ENCODE measurements at regions not wholly inside any gene's neighbourhood (a gene's known extent, or its start where the extent isn't known, plus 50 kb on each side); places are given as distances from the start of the nearest gene placed in this dataset.

DNA sequence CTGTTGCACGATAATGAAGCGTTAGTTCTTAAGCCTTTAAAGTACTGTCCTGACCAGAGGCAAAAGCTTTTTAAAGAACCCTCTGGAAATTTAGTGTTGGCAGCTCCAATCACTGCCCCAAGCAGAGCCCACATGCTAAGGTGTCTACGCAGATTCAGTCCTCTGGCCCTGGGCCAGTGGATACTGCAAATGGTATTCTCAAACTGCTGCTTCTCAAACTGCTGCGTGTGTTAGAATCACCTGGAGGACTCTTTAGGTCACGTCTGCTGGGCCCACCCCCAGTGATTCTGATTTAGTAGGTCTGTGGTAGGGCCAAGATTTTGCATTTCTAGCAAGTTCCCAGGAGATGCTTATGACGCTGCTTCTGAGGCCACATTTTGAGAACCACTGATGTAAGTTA is 96.0 kb upstream of the CCDC28A start:
- 88 to 93% (median 89%) methylated on average over 6 of the region's 6 CpGs for WGBS, 5 donors
- no peaks in the 10 kb centered on the region for H3K9me3 ChIP-seq
- no peak for TF ChIP-seq CTCF (IDR thresholded peaks at IDR 0.05 in 8 of 11, conservative IDR thresholded peaks at IDR 0.05 in 3 of 11)
- no peak for TF ChIP-seq POLR2A (IDR thresholded peaks at IDR 0.05)
- TF ChIP-seq POLR2AphosphoS5 (IDR thresholded peaks at IDR 0.05) = no peak

DNA sequence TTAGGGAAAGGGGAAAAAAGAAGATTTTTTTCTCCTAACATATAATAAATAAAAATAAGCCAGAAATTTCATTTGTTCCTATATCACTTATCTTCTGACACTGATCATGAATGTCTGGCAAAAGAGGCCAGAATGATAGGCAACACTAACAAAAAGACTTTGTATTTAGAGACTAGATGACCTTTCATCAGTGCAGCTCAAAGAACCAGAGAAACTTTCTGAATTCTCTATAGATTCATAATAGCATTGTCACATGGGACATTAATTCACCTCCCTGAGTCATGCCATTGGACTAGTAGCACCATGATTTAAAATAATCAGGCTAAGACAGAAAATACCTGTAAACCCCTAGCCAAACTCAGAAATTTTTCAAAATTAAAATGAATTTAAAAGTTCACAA is 95.4 kb upstream of the CCDC28A start:
- Histone ChIP-seq H3K36me3 (no peaks in the 10 kb centered on the region), H3K4me3 (no peak overlapping the region), H3K27me3 (replicated peaks in 1 of 7) (no peaks in the 10 kb centered on the region), H3K27ac (no peak overlapping the region), H3K9me3 (no peaks in the 10 kb centered on the region), H3K4me1 (peaks cover 0 to 2% (median 0%) of the 10 kb centered on the region in 6 donors)
- no peak for TF ChIP-seq POLR2A (IDR thresholded peaks at IDR 0.05)
- TF ChIP-seq POLR2AphosphoS5 (IDR thresholded peaks at IDR 0.05) = no peak
- TF ChIP-seq CTCF (IDR thresholded peaks at IDR 0.05 in 8 of 11, conservative IDR thresholded peaks at IDR 0.05 in 3 of 11) = no peak
- DNase-seq = no peak
- intact Hi-C loops (cut with DNase I; ENCODE audit: low total_unique reads) = no loop called here

More for the DNA sequence above, 96.0 kb upstream of the CCDC28A start:
- Histone ChIP-seq H3K27ac (no peak overlapping the region), H3K4me1 (peaks cover 0 to 7% (median 0%) of the 10 kb centered on the region in 6 donors), H3K4me3 (no peak overlapping the region), H3K27me3 (replicated peaks in 1 of 7) (no peaks in the 10 kb centered on the region), H3K36me3 (no peaks in the 10 kb centered on the region)
- no peak for DNase-seq
- intact Hi-C loops (cut with DNase I; ENCODE audit: low total_unique reads) = no loop called here

DNA sequence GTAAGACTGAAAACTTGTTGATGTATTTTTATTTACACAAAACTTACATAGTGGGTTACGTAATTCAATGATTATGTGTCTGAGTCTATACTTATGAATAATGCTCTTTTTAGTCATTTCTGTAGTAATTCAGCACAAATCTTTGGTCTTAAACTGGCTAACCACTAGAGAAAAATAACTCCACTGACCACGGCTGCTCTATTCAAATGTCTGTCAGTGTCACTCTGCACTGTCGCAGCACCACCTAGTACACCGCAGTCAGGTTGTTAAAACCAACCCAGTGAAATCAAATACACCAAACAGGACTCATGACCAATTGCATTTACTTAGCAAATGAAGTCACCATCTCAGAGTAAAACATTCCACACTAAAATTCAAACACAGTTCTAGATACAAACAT is 93.5 kb upstream of the CCDC28A start:
- no peaks in the 10 kb centered on the region for H3K4me1 ChIP-seq
- no peak for TF ChIP-seq POLR2AphosphoS5 (IDR thresholded peaks at IDR 0.05)
- TF ChIP-seq CTCF (IDR thresholded peaks at IDR 0.05 in 8 of 11, conservative IDR thresholded peaks at IDR 0.05 in 3 of 11) = no peak
- no peak for TF ChIP-seq POLR2A (IDR thresholded peaks at IDR 0.05)
- no peaks in the 10 kb centered on the region for H3K27me3 ChIP-seq (replicated peaks in 1 of 7)
- H3K4me3 ChIP-seq = no peak overlapping the region
- H3K9me3 ChIP-seq = no peaks in the 10 kb centered on the region
- WGBS, 5 donors = 77 to 90% (median 86%) methylated on average over 4 of the region's 4 CpGs
- no peaks in the 10 kb centered on the region for H3K36me3 ChIP-seq
- no peak overlapping the region for H3K27ac ChIP-seq
- intact Hi-C loops (cut with DNase I; ENCODE audit: low total_unique reads) = no loop called here
- no peak for DNase-seq

DNA sequence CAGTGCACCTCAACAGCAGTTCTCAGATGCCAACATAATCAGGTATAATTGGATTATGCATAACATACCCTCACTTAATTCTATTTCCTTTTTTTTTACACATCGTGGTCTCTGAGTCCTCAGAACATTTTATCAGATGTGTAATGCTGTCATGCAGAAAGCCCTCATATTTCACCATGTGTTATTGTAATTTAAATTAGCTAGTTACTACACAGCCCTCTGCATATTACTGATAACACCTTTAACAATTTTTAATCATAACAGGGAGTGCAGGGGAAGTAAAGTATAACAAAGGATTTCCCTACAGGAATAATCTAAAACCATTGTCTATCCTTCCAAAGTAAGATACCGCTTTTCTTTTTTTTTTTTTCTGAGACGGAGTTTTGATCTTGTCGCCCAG is 91.9 kb upstream of the CCDC28A start:
- WGBS, 5 donors = 70 to 79% (median 71%) methylated on average over 4 of the region's 4 CpGs
- H3K4me1 ChIP-seq = no peaks in the 10 kb centered on the region
- no peak for DNase-seq
- H3K36me3 ChIP-seq = no peaks in the 10 kb centered on the region
- H3K27me3 ChIP-seq (replicated peaks in 1 of 7) = no peaks in the 10 kb centered on the region
- no peak for TF ChIP-seq CTCF (IDR thresholded peaks at IDR 0.05 in 8 of 11, conservative IDR thresholded peaks at IDR 0.05 in 3 of 11)
- no peak for TF ChIP-seq POLR2A (IDR thresholded peaks at IDR 0.05)
- TF ChIP-seq POLR2AphosphoS5 (IDR thresholded peaks at IDR 0.05) = no peak
- H3K9me3 ChIP-seq = no peaks in the 10 kb centered on the region
- no peak overlapping the region for H3K4me3 ChIP-seq
- H3K27ac ChIP-seq = no peak overlapping the region
- intact Hi-C loops (cut with DNase I; ENCODE audit: low total_unique reads) = no loop called here

Measured in spleen (tissue), 11 donors.